GM12891 (cell line): ENCODE measurements at regions not wholly inside any gene's neighbourhood (a gene's known extent, or its start where the extent isn't known, plus 50 kb on each side); places are given as distances from the start of the nearest gene placed in this dataset.

Experiments
- POLR2A ChIP-seq: IDR thresholded peaks from 2 replicates; pipeline ENCODE4 v1.6.1; 2011; ENCODE audit warnings: low read depth, low read length, control low read depth
- POLR2AphosphoS5 ChIP-seq: IDR thresholded peaks from 2 replicates; pipeline ENCODE4 v1.6.1; 2011; ENCODE audit warnings: low read depth, low read length, control low read depth
- POU2F2 ChIP-seq: IDR thresholded peaks from 2 replicates; pipeline ENCODE4 v1.6.1; 2011; ENCODE audit warnings: low read depth, mild to moderate bottlenecking, control low read depth, low read length, moderate library complexity
- SPI1 ChIP-seq: IDR thresholded peaks from 2 replicates; pipeline ENCODE4 v1.6.1; 2011; ENCODE audit warnings: low read depth, low read length, control low read depth
- TAF1 ChIP-seq: IDR thresholded peaks from 2 replicates; pipeline ENCODE4 v1.6.1; 2011; ENCODE audit warnings: low read depth, low read length, control low read depth

DNA sequence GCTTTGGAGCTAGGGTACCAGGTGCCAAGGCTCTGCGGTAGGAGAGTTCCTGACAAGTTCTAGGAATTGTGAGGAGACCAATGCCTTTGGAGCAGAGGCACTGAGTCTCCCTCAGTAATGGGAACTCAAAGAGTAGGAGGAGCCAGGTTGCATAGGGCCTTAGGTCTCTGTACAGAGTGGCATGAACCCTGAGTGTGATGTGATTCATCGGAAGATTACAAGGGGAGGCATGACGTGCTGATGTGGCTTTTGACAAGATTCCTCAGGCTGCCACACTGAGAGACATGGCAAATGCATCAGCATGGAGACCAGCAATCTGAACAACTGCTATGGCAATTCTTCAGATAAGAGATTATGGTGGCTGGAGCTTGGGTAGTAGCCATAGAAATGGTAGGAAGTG lies 94.6 kb upstream of the SLC44A3 start:
- TF ChIP-seq POU2F2 (no peak), POLR2AphosphoS5 (no peak), POLR2A (no peak), TAF1 (no peak), SPI1 (no peak)
